H1 (cell line): ENCODE measurements at regions not wholly inside any gene's neighbourhood (a gene's known extent, or its start where the extent isn't known, plus 50 kb on each side); places are given as distances from the start of the nearest gene placed in this dataset.

ENCODE experiments used
- CTCF ChIA-PET: fragments of 300-600 bp; sonication (Branson Sonifier 250); formaldehyde crosslinking; loops from one replicate; lab custom pipeline; 2021; ENCODE audit not compliant: partially characterized antibody; lab: Charles Lee
- POLR2A ChIA-PET: fragments of 300-600 bp; sonication (Branson Sonifier 250); formaldehyde crosslinking; loops from one replicate; lab custom pipeline; 2021; ENCODE audit warnings: inconsistent platforms; ENCODE audit not compliant: partially characterized antibody; lab: Charles Lee
- DNase-seq, 2 experiments: peaks; one replicate each; pipeline versions ENCODE4 v3.0.0 to v3.0.0-alpha.2; 2010 to 2022; ENCODE audit warnings: low spot score in 2 of 2, low read depth in 1 of 2, mixed read lengths in 1 of 2
- FAIRE-seq: peaks from 2 replicates; lab custom pipeline; 2011; peaks lifted over from hg19 to GRCh38; lab: Jason Lieb, UNC
- H2AFZ ChIP-seq: 2 replicates; pipeline ENCODE4 v1.8.1; 2012; ENCODE audit warnings: low read length, inconsistent platforms
- H2AK5ac ChIP-seq: 2 replicates; pipeline ENCODE4 v1.6.1; 2013; ENCODE audit warnings: low read depth, low read length
- H2BK120ac ChIP-seq: replicated peaks from 2 replicates; pipeline ENCODE3; 2013; ENCODE audit warnings: low read depth, low read length, inconsistent platforms
- H2BK12ac ChIP-seq: 2 replicates; pipeline ENCODE4 v1.6.1; 2013; ENCODE audit warnings: low read depth, low read length
- H2BK15ac ChIP-seq: 2 replicates; pipeline ENCODE4 v1.6.1; 2013; ENCODE audit warnings: low read length
- H2BK20ac ChIP-seq: 2 replicates; pipeline ENCODE4 v1.6.1; 2013; ENCODE audit warnings: low read length
- H2BK5ac ChIP-seq: 2 replicates; pipeline ENCODE4 v1.6.1; 2013; ENCODE audit warnings: low read depth, low read length
- H3K14ac ChIP-seq: 2 replicates; pipeline ENCODE4 v1.6.1; 2013; ENCODE audit warnings: inconsistent platforms; ENCODE audit not compliant: insufficient read length
- H3K18ac ChIP-seq: 2 replicates; pipeline ENCODE4 v1.6.1; 2013; ENCODE audit warnings: low read length; ENCODE audit errors: extremely low read depth
- H3K23ac ChIP-seq: 2 replicates; pipeline ENCODE4 v1.6.1; 2013; ENCODE audit warnings: inconsistent platforms; ENCODE audit not compliant: insufficient read length
- H3K23me2 ChIP-seq: 2 replicates; pipeline ENCODE4 v1.6.1; 2013; ENCODE audit warnings: low read depth, low read length
- H3K27ac ChIP-seq: 2 replicates; pipeline ENCODE4 v1.6.1; 2011; ENCODE audit warnings: low read depth, low read length, inconsistent platforms
- H3K27me3 ChIP-seq, 4 experiments: replicated peaks in 1 of 4; 1 replicate in 1 of 4; 2 replicates in 3 of 4; pipeline versions ENCODE4 v1.6.1 to v1.8.1; 2011 to 2013; ENCODE audit warnings: low read length in 3 of 4, mild to moderate bottlenecking in 3 of 4, inconsistent platforms in 2 of 4, mixed read lengths in 2 of 4, moderate library complexity in 1 of 4; ENCODE audit not compliant: control insufficient read depth in 3 of 4, insufficient read depth in 3 of 4; ENCODE audit errors: extremely low read depth in 1 of 4
- H3K36me3 ChIP-seq, 4 experiments: 2 replicates each; pipeline versions ENCODE4 v1.6.1 to v1.8.1; 2011 to 2013; ENCODE audit warnings: mild to moderate bottlenecking in 4 of 4, low read length in 3 of 4, moderate library complexity in 2 of 4, control low read depth in 1 of 4, inconsistent platforms in 1 of 4; ENCODE audit not compliant: insufficient read depth in 4 of 4, control insufficient read depth in 2 of 4
- H3K4ac ChIP-seq: replicated peaks from 2 replicates; pipeline ENCODE3; 2013; ENCODE audit warnings: low read length, low read depth, mixed read lengths, inconsistent platforms; ENCODE audit not compliant: insufficient read length
- H3K4me1 ChIP-seq, 4 experiments: replicated peaks in 1 of 4; 1 replicate in 1 of 4; 2 replicates in 3 of 4; pipeline versions ENCODE4 v1.6.1 to v1.8.1; 2011 to 2013; ENCODE audit warnings: low read length in 3 of 4, inconsistent platforms in 2 of 4, mixed read lengths in 1 of 4; ENCODE audit not compliant: insufficient read depth in 4 of 4, control insufficient read depth in 3 of 4
- H3K4me2 ChIP-seq, 2 experiments: 2 replicates each; pipeline versions ENCODE4 v1.6.1 to v1.8.1; 2011 to 2013; ENCODE audit warnings: low read depth in 2 of 2, low read length in 2 of 2, control low read depth in 1 of 2, inconsistent platforms in 1 of 2, mild to moderate bottlenecking in 1 of 2; ENCODE audit not compliant: insufficient read depth in 1 of 2
- H3K4me3 ChIP-seq, 4 experiments: fragments of 200-600, 300-600 bp in 1 of 4; sonication (generic), shearing (Covaris generic), sonication (Bioruptor Twin) in 1 of 4; 2 replicates each; pipeline versions ENCODE4 v1.5.1 to v1.8.1; 2011 to 2016; ENCODE audit warnings: low read length in 4 of 4, low read depth in 3 of 4, control low read depth in 2 of 4, inconsistent platforms in 2 of 4, mild to moderate bottlenecking in 2 of 4, mixed read lengths in 1 of 4, moderate library complexity in 1 of 4; ENCODE audit not compliant: insufficient read depth in 2 of 4; ENCODE audit errors: extremely low read depth in 1 of 4
- H3K56ac ChIP-seq: replicated peaks from 2 replicates; pipeline ENCODE3; 2013; ENCODE audit warnings: low read depth, mild to moderate bottlenecking, mixed read lengths, low read length, inconsistent platforms; ENCODE audit not compliant: insufficient read length
- H3K79me1 ChIP-seq: 2 replicates; pipeline ENCODE4 v1.6.1; 2013; ENCODE audit warnings: low read depth, low read length, control low read depth
- H3K79me2 ChIP-seq, 2 experiments: 2 replicates each; pipeline versions ENCODE4 v1.6.1 to v1.8.1; 2012 to 2013; ENCODE audit warnings: low read length in 2 of 2, mild to moderate bottlenecking in 2 of 2, inconsistent platforms in 1 of 2; ENCODE audit not compliant: insufficient read depth in 2 of 2, control insufficient read depth in 1 of 2
- H3K9ac ChIP-seq, 4 experiments: replicated peaks in 1 of 4; 1 replicate in 1 of 4; 2 replicates in 3 of 4; pipeline versions ENCODE4 v1.6.1 to v1.8.1; 2011 to 2013; ENCODE audit warnings: low read depth in 3 of 4, low read length in 3 of 4, control low read depth in 2 of 4, mild to moderate bottlenecking in 2 of 4, moderate library complexity in 2 of 4, inconsistent platforms in 1 of 4; ENCODE audit errors: extremely low read depth in 1 of 4
- H3K9me3 ChIP-seq, 2 experiments: 2 replicates each; pipeline versions ENCODE4 v1.6.1 to v1.8.1; 2012 to 2013; ENCODE audit warnings: mild to moderate bottlenecking in 2 of 2, moderate library complexity in 2 of 2, control low read depth in 1 of 2, inconsistent platforms in 1 of 2, low read depth in 1 of 2, low read length in 1 of 2, mixed read lengths in 1 of 2; ENCODE audit not compliant: insufficient read depth in 2 of 2
- H4K20me1 ChIP-seq, 2 experiments: replicated peaks in 1 of 2; 2 replicates each; pipeline versions ENCODE3 to v1.8.1; 2011 to 2013; ENCODE audit warnings: inconsistent platforms in 2 of 2, low read length in 2 of 2, mild to moderate bottlenecking in 1 of 2; ENCODE audit not compliant: insufficient read depth in 2 of 2, control insufficient read depth in 1 of 2
- H4K5ac ChIP-seq: 2 replicates; pipeline ENCODE4 v1.6.1; 2013; ENCODE audit warnings: low read length, low read depth, mixed read lengths, inconsistent platforms; ENCODE audit not compliant: insufficient read length
- H4K8ac ChIP-seq: 2 replicates; pipeline ENCODE4 v1.8.0; 2013; ENCODE audit warnings: mild to moderate bottlenecking, moderate library complexity, low read length, inconsistent platforms; ENCODE audit not compliant: insufficient read depth; ENCODE audit errors: extremely low read depth
- H4K91ac ChIP-seq: replicated peaks from 2 replicates; pipeline ENCODE3; 2013; ENCODE audit warnings: low read length, mixed read lengths, inconsistent platforms; ENCODE audit not compliant: insufficient read length
- EZH2 ChIP-seq: fragments of 200-600 bp; sonication (generic); IDR thresholded peaks from 2 replicates; pipeline ENCODE4 v1.7.1; 2012; ENCODE audit warnings: low read depth, mild to moderate bottlenecking, moderate library complexity, low read length, inconsistent platforms; ENCODE audit not compliant: severe bottlenecking
- TCF12 ChIP-seq: IDR thresholded peaks from 2 replicates; pipeline ENCODE4 v1.6.1; 2011; ENCODE audit warnings: low read depth, mild to moderate bottlenecking, low read length
- WGBS, 2 experiments: shearing (Covaris generic) in 1 of 2; methylation state at CpG; one replicate each; pipeline versions ENCODE4 v1.1.6 to v1.1.7; 2013 to 2015; ENCODE audit warnings: low lambda C conversion rate in 2 of 2, mixed read lengths in 2 of 2, inconsistent platforms in 1 of 2, low coverage in 1 of 2, missing lambda C conversion rate in 1 of 2; ENCODE audit not compliant: insufficient replicate concordance in 2 of 2, insufficient coverage in 1 of 2, insufficient read length in 1 of 2; ENCODE audit errors: extremely low coverage in 1 of 2, missing lambda C conversion rate in 1 of 2; 5-methylcytosine and 5-hydroxymethylcytosine counted together

DNA sequence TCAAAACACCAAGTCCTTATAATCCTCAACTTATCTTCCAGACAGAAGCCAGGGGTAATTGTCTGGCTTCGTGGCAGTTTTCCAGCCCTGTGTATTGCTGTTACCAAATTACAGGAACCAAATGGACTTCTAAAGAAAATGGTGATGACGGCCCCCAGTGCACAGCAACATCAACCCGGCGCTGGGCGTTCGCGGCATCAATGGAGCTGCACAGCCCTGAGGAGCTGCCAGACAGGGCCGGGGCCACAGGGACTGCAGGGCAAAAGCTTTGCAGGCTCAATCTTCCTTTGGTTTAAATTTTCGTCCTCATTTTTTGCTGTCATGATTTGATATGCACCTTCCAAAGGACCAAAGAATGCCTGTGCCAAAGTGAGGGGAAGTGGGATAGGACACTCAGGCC lies 292.5 kb downstream of the BRD1 start:
- peak overlapping the region; percentile 38 for H4K91ac ChIP-seq
- peak overlapping the region; percentile 88; the same call in 1 of the 2 replicates for H2BK5ac ChIP-seq
- H3K27ac ChIP-seq = peak overlapping the region; percentile 87
- H4K5ac ChIP-seq = peak overlapping the region; percentile 4
- H2BK120ac ChIP-seq = peak overlapping the region; percentile 91
- H3K23ac ChIP-seq = no peak overlapping the region
- peaks cover 7 to 28% (median 13%) of the 10 kb centered on the region in 4 experiments for H3K4me1 ChIP-seq
- H3K56ac ChIP-seq = no peak overlapping the region
- WGBS, 2 experiments = 87% methylated on average over 9 of the region's 9 CpGs; no CpG with 5 or more reads in 1 of the 2 experiments
- H3K27me3 ChIP-seq = no peaks in the 10 kb centered on the region
- no peaks in the 10 kb centered on the region for H3K9me3 ChIP-seq
- H3K4ac ChIP-seq = peak overlapping the region; percentile 15
- H2BK12ac ChIP-seq = peak overlapping the region; percentile 77; the same call in 1 of the 2 replicates
- TF ChIP-seq EZH2 (no peak), TCF12 (no peak)
- TF ChIP-seq, all 59 proteins: peak for 0
- no peak for FAIRE-seq
- H3K14ac ChIP-seq = no peak overlapping the region
- no peaks in the 10 kb centered on the region for H3K79me1 ChIP-seq
- no peak overlapping the region for H4K8ac ChIP-seq
- peak overlapping the region; percentile 93; the same call in 1 of the 2 replicates for H2BK20ac ChIP-seq
- H2AK5ac ChIP-seq = 0 out of 2 replicates have a peak overlapping the region, but pooled peaks have one; percentile 82
- no peak overlapping the region for H3K4me3 ChIP-seq
- no peak overlapping the region for H3K4me2 ChIP-seq
- ChIA-PET CTCF (interaction anchor here (0.8 to 1.8 kb wide), 4 partner anchors 11 to 21 kb away, joined by 3 to 5 read pairs (median 4); no protein-coding TSS in a partner anchor), POLR2A (interaction anchor here (1.7 kb wide), 1 partner anchor 22 kb away, joined by 5 read pairs; no protein-coding TSS in a partner anchor)
- no peak overlapping the region for H2BK15ac ChIP-seq
- no peaks in the 10 kb centered on the region for H4K20me1 ChIP-seq
- H2AFZ ChIP-seq = no peak overlapping the region
- no peak overlapping the region for H3K9ac ChIP-seq
- DNase-seq = no peak
- H3K36me3 ChIP-seq = no peaks in the 10 kb centered on the region
- no peaks in the 10 kb centered on the region for H3K79me2 ChIP-seq
- peak overlapping the region; percentile 97 for H3K18ac ChIP-seq
- H3K23me2 ChIP-seq = no peaks in the 10 kb centered on the region
